ENCODE measurements at regions not wholly inside any gene's neighbourhood (a gene's known extent, or its start where the extent isn't known, plus 50 kb on each side); places are given as distances from the start of the nearest gene placed in this dataset.
"Not testable (repeated sequence)": the region's sequence is repeated elsewhere in the genome, so short reads cannot be mapped to it uniquely, and the experiment has no call there.

DNA sequence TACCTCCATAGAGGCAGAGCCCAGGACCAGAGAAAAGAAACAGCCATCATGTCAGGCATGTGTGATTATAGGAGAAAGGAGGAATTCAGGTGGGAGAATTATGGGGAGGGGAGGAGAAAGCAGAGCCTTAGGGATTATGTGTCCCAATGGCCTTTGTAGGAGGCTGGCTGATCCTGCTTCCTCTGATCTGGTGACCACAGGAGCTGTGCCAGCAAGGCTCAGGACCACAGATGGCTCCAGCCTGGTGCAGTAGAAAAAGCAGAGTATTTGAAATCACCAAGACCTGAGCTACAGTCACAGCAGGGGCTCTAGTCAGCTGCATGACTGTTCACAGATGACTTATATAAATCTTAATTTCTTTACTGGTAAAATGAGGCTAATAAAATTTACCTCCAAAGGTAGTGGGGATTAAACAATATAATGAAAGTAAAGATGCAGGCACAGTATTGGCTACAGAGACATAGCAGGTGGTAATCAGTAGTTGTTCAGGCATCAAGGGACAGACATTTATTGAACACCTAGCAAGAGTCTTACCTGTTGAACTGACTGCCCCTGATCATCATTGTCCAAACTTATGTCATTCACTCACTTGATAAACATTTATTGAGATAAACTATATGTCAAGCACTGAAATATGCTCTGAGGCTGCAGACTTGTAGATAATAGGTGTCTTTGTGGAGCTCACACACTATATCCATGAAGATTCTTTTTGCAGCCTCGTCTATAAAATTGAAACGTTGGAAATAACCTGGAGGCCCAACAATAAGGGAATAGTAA lies 121.3 kb downstream of the MYCN start:
- FAIRE-seq (no peak), DNase-seq (ENCODE audit: low spot score in 2 of 2) (no peak)

DNA sequence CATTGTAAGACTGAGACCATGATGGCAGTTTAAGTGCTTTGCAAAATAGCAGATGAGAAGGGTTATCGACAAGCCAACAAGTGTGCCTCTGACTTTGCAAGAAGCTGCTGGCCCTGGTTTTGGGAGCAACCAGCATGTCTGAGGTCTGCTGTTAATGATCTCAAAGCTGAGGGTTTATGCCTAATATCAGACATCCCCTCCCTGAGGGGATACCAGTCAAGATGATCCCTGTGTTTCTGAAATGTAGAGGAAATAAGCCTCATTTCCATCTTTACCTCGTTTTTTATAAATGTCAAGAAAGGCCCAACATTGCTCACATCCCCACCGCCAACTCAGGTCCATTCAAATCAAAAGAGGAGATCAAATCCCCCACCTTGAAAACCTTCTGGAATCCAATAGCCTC lies 120.6 kb downstream of the MYCN start:
- DNase-seq (ENCODE audit: low spot score in 2 of 2), result no peak
- no peak for FAIRE-seq

DNA sequence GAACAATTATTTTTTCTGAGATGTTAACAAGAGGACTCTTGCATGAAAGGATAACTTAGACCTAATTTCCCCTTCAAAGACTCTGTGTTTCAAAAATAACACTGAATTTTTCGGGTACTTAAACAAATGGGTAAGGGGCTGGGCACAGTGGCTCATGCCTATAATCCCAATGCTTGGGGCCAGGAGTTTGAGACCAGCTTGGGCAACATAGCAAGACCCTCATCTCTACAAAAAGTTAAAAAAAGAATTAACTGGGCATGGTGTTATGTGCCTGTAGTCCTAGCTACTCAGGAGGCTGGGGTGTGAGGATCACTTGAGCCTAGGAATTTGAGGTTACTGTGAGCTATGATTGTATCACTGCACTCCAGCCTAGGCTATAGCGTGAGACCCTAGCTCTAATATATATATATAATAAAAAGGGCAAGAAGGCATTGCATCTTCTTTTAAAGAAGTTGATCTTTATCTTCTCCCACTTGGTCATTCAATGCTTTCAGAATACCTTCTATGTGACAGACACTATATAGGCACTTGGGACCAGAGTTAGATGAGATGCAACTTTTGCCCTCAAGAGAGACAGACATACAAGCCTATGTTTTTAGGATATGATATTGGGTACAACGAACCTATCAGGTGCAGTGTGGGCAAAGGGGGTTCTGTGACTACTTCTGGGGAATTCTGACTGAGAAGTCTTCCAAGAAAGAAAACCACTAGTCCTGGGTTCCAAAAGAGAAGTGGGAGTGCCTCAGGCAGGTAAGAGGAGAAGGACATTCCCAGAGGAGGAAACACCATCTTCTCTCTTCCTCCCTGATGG lies 120.0 kb downstream of the MYCN start:
- no peak for FAIRE-seq

DNA sequence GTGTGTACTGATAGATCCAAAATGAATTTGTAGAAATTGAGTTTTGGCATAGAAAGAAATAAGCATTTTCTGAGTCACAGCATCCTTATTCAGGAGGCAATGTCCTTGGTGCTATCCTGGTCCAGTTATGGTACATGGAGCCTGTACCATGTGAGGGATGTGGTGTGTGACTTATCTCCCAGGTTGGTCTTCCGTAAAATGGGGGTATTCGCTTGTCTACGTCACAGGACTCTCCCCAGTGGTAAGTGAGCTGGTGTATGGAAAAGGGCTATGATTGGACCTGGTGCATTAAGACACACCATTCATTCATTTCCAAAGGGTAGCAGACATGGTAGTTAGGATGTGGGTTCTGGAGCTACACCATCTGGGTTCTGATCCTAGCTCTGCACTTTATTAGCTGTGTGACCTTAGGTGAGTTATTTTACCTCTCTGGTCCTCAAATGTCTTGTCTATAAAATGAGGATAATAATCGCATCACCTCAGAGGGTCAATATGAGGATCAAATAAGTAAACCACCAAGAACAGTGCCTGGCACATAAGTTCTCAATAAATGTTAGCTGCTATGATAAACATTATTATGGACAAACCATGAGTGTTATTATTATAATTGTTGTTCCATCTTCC lies 119.2 kb downstream of the MYCN start:
- FAIRE-seq, result no peak
- DNase-seq (ENCODE audit: low spot score in 2 of 2), result no peak

More for the DNA sequence above, 120.0 kb downstream of the MYCN start:
- DNase-seq (ENCODE audit: low spot score in 2 of 2), result no peak

DNA sequence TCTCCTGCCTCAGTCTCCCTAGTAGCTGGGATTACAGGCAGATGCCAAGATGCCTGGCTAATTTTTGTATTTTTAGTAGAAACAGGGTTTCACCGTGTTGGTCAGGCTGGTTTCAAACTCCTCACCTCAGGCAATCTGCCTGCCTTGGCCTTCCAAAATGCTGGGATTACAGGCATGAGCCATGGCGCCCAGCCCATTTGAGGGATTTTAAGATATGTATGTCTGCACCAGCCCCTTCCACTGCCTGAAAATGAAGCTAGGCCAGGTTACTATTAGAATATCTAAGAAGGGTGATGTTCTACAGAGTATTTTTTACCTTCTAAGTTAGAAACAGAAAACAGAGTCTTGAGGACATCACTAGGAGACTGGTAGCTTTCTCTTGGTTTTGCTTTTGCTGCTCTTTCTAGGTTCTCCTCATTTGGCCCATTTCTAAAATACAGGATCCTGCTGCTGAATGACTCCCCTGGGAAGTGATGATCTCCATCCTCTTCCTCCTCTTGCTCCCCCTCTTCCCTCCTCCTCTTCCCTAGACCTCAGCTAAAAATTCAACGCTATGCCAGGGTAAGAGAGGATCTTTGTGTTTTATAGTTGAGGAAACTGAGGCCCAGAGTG lies 118.5 kb downstream of the MYCN start:
- FAIRE-seq (no peak), DNase-seq (ENCODE audit: low spot score in 2 of 2) (no peak)

DNA sequence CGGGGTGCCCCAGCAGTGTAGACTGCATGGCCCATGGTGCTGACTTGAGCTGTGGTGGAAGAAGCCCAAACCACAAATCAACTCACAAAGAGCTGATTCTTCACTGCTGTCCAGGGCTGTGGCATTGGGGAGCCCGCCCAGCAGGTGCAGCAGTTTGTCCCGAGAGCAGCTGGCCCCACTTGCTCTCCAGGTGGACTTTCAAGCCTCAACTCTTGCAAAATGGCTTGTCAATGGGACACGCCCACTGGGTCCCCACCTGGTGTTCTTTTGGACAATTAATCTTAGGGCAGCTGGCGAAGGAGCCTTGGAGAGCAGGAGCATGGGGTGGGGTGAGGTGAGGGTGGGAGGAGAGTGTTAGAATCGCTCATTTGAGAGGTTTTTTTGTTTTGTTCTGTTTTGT lies 117.9 kb downstream of the MYCN start:
- FAIRE-seq (no peak), DNase-seq (ENCODE audit: low spot score in 2 of 2) (no peak)

DNA sequence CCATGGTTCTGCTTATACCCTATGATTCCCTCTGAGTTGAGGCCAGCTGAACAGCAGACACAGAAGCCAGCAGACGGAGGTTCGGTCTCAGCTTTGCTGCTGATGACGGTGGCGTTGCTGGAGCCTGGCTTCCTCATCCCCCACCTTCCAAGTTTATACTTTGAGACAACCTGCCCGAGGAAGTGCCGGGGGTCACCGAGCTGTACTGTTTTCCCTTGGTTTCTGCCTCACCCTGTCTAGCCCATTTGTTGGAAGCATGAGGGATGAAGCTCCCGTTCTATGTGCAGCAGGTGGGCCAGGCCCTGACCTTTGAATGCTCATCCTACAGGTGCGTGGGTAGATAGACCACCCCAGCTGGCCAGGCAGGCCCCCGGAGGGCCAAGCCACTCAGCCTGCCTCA lies 117.3 kb downstream of the MYCN start:
- DNase-seq (ENCODE audit: low spot score in 2 of 2) (no peak), FAIRE-seq (no peak)

DNA sequence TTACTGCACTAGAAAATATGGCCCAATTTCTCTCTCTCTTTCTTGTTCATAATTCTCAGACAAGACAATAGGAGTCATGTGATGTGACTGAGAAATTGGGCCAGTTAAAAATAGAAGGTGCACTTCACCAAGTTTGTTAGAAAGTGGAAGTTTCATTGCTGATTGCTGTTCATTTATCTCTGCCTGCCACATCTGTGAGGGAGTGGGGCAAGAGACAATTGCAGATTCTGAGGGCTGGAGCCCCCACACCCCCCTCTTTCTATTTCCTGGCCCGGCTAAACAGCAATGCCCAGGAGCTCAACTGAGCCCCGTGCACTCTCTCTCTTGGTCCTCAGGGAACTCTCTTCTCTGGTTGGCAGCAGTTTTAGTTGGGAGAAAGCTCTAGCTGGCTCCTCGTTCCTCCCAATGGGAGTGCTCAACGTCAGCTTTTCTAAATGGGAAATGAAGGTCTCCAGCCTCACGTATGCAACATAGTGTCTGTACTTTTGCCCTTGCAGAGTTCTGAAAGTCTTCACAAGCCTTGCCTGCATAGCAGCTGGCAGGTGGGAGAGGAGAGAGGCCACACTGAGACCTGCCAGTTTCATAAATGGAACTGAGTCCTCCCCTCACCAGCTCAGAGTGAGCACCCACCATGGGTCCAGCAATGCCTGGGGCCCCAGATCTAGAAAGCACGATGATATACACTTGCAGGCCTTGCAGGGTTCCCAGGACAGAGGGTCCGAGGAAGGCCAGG lies 115.7 kb downstream of the MYCN start:
- no peak for FAIRE-seq
- no peak for DNase-seq (ENCODE audit: low spot score in 2 of 2)

DNA sequence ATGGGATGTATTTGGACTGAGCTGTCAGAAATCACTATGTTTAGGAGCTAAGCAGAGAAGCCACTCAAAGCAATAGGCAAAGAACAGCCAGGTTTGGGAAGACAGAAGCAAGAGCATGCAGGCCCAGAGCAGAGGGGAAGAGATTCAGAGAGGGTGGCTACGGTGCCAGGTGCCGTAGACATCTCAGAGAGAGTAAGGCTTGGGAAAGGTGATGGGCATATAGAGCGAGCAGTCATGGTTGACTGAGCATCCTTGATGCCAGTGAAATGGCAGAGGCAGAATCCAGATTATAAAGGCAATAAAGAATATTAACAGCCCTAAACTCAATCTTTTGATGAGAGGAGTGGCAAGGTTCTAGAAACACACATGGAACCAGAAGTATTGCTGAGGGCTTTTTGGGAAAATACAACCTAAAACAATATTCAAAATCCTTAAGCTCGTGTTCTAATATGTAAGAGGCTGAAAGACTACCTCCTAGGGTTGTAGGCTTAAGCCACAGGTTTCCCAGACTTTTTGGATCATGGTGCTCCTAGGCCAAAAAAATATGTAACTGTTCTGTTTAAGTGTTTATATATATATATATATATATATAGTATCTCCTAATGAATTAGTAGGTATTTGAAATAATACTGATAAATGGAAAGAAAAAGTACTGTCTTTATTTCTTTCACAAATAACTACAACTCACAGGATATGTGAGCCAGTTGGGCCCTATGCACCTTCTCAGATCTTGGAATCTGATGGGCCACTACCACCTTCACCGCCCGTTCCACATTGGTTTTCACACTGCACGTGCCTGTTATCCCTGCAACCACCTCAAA lies 113.3 kb downstream of the MYCN start:
- FAIRE-seq, result no peak
- no peak for DNase-seq (ENCODE audit: low spot score in 2 of 2)

DNA sequence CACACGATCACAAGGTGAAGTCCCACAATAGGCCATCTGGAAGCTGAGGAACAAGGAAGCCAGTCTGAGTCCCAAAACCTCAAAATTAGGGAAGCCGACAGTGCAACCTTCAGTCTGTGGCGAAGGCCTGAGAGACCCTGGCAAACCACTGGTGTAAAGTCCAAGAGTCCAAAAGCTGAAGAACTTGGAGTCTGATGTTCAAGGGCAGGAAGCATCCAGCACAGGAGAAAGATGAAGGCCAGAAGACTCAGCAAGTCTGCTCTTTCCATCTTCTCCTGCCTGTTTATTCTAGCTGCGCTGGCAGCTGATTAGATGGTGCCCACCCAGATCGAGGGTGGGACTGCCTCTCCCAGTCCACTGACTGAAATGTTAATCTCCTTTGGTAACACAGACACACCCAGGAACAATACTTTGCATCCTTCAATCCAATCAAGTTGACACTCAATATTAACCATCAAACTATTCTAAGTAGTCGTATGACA lies 112.3 kb downstream of the MYCN start:
- DNase-seq (ENCODE audit: low spot score in 2 of 2); FAIRE-seq: not testable (repeated sequence)

DNA sequence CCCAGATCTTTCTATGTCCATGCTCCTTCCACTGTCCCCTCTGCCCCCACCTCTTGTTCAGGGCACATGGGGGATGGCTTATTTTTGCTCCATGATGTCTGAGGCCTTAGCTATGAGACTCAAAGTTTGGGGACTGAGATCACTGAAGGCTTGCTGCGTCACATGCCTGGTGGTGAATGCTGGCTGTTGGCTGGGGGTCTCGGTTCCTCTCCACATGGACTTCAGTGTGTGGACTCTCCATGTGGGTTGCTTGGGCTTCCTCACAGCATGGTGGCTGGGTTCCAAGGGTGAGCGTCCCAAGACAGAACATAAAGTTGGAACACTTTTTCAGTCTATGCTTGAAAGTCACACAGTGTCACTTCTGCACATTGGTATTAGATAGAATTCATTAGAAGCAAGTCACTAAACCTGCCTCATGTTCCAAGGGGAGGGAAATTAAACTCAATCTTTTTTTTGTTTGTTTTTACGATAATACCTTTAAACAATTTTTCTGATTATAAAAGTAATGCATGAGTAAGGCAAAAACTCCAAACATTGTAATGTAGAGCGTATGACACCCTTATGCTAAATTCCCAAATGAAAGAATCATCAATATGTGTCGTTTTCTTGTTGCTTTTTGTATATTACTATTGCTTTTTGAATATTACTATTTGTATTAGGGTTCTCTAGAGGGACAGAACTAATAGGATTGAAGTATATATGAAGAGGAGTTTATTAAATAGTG lies 111.7 kb downstream of the MYCN start:
- no peak for DNase-seq (ENCODE audit: low spot score in 2 of 2)
- no peak for FAIRE-seq

DNA sequence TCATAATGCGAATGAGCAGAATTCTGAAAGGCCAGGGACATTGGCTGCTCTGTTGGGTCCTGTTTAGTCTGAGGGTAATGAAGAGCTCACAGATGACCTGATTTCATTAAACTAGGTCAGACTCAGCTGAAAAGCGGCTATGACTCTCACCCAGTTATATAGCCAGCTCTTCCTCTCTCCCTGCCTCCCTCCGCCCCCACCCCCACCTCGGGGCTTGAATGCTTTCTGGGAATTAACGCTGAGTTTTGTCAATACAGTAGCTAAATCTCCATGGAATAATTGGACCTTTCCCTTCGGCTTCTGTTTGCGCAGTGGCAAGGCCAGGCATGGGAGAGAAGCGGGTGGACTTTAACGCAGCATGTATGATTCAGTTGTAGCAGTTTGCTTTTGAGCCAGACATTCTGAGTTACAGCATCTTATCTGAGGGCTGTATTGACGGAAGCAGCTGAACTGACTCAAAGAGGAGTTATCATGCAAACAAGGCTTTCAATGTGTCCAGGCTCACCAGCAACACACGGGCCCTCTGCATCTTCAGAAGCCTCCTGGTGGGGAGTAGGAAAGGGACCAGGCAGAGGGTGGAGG lies 110.6 kb downstream of the MYCN start:
- no peak for DNase-seq (ENCODE audit: low spot score in 2 of 2)
- FAIRE-seq, result no peak

DNA sequence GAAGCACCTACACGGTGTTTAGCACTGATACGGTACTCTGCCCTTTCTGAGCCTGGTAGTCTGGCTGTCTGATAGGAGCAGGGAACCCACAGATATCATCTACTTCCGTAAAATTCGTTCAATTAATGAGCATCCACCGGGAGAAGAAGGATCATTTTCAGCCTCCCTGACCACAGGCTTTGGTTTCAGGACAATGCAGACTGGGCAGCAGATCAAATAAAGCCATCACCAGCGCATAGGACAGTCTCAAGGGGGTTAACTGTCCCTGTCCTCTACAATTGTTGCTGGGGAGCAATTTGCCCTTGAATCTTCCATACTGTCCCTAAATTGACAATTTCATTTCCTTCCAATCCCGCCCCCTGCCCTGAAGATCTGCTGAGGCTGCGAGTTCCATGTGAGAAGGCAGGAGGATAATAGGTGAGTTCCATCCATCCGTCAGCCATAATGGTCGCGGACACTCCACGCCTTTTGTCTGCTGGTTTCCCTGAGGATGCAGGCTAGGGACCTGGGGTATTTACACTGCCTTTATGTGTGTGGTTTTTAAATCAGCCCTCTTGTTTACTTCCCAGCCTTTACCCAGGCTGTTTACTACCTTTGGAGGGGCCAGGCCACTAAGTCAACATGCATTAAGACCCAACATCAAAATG lies 110.0 kb downstream of the MYCN start:
- FAIRE-seq (no peak), DNase-seq (ENCODE audit: low spot score in 2 of 2) (no peak)

DNA sequence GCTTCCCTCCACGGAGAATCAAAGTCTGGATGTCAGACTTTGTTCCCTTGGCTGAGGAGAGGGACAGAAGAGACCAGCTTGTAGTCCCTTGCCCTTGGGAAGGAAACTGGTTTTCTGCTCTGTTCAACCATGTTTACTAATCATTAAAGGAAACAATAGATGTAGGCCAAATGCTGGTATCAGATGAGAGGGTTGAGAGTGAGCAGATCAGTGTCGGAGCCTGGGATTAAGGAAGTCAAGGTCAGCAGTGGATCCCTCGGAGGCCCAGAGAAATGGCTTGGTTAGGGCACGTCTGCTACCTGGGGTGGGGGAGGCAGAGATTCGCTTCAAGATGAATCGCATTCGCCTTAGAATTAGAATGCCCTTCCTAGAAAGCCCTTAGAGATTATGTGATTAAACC lies 109.1 kb downstream of the MYCN start:
- DNase-seq (ENCODE audit: low spot score in 2 of 2) (no peak), FAIRE-seq (no peak)

DNA sequence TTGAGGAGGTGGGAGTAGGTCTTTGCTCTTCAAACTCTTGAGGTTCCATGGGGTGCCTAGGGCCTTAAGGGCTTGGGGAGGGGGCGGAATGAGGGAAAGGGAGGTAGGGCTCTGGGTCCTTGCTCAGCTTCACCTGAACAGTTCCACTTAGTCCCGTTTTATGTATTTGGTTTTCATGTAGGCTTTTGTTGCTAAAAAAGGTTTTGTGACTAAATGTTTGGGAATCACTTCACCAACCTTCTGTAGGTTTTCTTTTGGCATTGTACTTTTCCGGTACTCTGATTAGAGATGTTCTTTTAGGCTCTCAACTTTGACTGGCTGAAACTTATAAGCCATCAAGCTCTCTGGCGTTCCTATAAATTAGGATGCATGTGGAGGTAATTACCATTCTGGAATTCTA lies 108.1 kb downstream of the MYCN start:
- DNase-seq (ENCODE audit: low spot score in 2 of 2) (no peak), FAIRE-seq (no peak)

DNA sequence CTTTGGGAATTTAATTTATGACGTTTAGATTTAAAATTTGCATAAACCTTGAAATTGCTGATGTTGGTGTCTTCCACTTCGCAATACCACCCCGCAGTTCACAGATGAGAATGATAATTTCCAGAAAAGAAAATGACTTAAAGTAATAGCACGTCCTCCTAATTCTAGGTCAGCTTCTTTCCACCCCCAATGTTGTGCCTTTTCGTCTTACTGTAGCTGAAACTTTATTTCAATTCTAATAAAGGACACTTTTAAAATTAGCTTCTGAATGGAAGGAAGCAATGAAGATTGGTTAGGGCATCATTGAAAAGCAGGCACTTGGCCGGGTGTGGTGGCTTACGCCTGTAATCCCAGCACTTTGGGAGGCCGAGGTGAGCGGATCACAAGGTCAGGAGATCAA lies 107.4 kb downstream of the MYCN start:
- no peak for DNase-seq (ENCODE audit: low spot score in 2 of 2)
- no peak for FAIRE-seq

DNA sequence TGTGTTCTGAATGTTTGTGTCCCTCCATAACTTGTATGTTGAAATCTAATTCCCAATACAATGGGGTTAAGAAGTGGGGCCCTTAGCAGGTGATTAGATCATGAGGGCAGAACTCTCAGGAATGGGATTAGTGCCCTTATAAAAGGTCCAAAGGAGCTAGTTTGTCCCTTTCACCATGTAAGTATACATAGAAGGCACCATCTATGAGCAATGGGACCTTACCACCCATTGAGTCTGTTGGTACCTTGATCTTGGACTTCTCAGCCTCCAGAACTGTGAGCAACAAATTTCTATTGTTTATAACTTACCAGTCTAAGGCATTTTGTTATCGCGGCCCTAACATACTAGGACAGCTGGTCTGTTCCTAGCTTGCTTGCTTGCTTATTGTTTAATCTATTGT lies 106.3 kb downstream of the MYCN start:
- FAIRE-seq (no peak), DNase-seq (ENCODE audit: low spot score in 2 of 2) (no peak)
